ENCODE measurements at regions not wholly inside any gene's neighbourhood (a gene's known extent, or its start where the extent isn't known, plus 50 kb on each side); places are given as distances from the start of the nearest gene placed in this dataset.

DNA sequence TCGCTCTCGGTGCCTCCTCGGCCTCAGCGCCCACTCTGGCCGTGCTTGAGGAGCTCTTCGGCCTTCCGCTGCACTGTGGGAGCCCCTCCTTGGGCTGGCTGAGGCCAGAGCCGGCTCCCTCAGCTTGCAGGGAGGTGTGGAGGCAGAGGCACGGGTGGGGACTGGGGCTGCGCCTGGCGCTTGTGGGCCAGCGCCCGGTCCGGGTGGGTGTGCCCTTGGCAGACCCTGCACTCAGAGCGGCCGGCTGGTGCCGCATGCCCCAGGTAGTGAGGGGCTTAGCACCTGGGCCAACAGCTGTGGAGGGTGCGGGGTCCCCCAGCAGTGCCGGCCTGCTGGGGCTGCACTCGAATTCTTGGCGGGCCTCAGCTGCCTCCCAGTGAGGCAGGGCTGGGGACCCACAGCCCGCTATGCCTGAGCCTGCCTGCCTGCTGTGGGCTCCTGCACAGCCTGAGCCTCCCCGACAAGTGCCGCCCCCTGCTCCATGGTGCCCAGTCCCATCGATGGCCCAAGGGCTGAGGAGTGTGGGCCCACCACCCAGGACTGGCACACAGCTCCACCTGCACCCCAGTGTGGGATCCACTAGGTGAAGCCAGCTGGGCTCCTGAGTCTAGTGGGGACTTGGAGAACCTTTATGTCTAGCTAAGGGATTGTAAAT, 2085.2 kb upstream of the ACO1 start:
- H3K4me3 ChIP-seq (ENCODE audit: extremely low read depth in 1 of 4, insufficient read depth in 2 of 4, low read depth in 3 of 4, low read length in 4 of 4) = no peak overlapping the region
- no peaks in the 10 kb centered on the region for H3K36me3 ChIP-seq (ENCODE audit: control insufficient read depth in 2 of 4, insufficient read depth in 4 of 4, low read length in 3 of 4)
- H2BK5ac ChIP-seq (ENCODE audit: low read depth, low read length) = no peak overlapping the region
- DNase-seq (ENCODE audit: low read depth in 1 of 2, low spot score in 2 of 2) (no peak), FAIRE-seq (no peak)
- no peak overlapping the region for H3K27ac ChIP-seq (ENCODE audit: low read depth, low read length)
- H4K91ac ChIP-seq (replicated peaks; ENCODE audit: insufficient read length, low read length) = no peak overlapping the region
- H3K23me2 ChIP-seq (ENCODE audit: low read depth, low read length) = no peaks in the 10 kb centered on the region
- ChIA-PET CTCF (ENCODE audit: partially characterized antibody) (interaction anchor here (0.9 kb wide), 1 partner anchor 14 kb away, joined by 3 read pairs; no protein-coding TSS in a partner anchor), POLR2A (ENCODE audit: partially characterized antibody) (no interaction called here)
- WGBS, 2 experiments (ENCODE audit: extremely low coverage in 1 of 2, insufficient coverage in 1 of 2, insufficient read length in 1 of 2, insufficient replicate concordance in 2 of 2, low coverage in 1 of 2, low lambda C conversion rate in 2 of 2, missing lambda C conversion rate in 1 of 2) = 96% methylated on average over 16 of the region's 25 CpGs; no CpG with 5 or more reads in 1 of the 2 experiments
- no peaks in the 10 kb centered on the region for H3K4me1 ChIP-seq (replicated peaks in 1 of 4; ENCODE audit: control insufficient read depth in 3 of 4, insufficient read depth in 4 of 4, low read length in 3 of 4)
- no peaks in the 10 kb centered on the region for H3K79me1 ChIP-seq (ENCODE audit: low read depth, low read length)
- H3K4me2 ChIP-seq (ENCODE audit: insufficient read depth in 1 of 2, low read depth in 2 of 2, low read length in 2 of 2) = no peak overlapping the region
- no peak overlapping the region for H2BK15ac ChIP-seq (ENCODE audit: low read length)
- no peak overlapping the region for H2AFZ ChIP-seq (ENCODE audit: low read length)
- no peak overlapping the region for H2BK120ac ChIP-seq (replicated peaks; ENCODE audit: low read depth, low read length)
- no peaks in the 10 kb centered on the region for H4K20me1 ChIP-seq (replicated peaks in 1 of 2; ENCODE audit: control insufficient read depth in 1 of 2, insufficient read depth in 2 of 2, low read length in 2 of 2)
- H3K27me3 ChIP-seq (replicated peaks in 1 of 4; ENCODE audit: control insufficient read depth in 3 of 4, extremely low read depth in 1 of 4, insufficient read depth in 3 of 4, low read length in 3 of 4) = no peaks in the 10 kb centered on the region
- H3K79me2 ChIP-seq (ENCODE audit: control insufficient read depth in 1 of 2, insufficient read depth in 2 of 2, low read length in 2 of 2) = no peaks in the 10 kb centered on the region
- H3K14ac ChIP-seq (ENCODE audit: insufficient read length) = no peak overlapping the region
- H2BK12ac ChIP-seq (ENCODE audit: low read depth, low read length) = no peak overlapping the region
- peaks cover 0 to 8% of the 10 kb centered on the region in 2 experiments; a peak in 1 of 4 replicates for H3K9me3 ChIP-seq (ENCODE audit: insufficient read depth in 2 of 2, low read depth in 1 of 2, low read length in 1 of 2)
- H4K8ac ChIP-seq (ENCODE audit: extremely low read depth, insufficient read depth, low read length) = no peak overlapping the region
- H4K5ac ChIP-seq (ENCODE audit: insufficient read length, low read depth, low read length) = no peak overlapping the region
- H2BK20ac ChIP-seq (ENCODE audit: low read length) = no peak overlapping the region
- H3K9ac ChIP-seq (replicated peaks in 1 of 4; ENCODE audit: extremely low read depth in 1 of 4, low read depth in 3 of 4, low read length in 3 of 4) = no peak overlapping the region
- no peak overlapping the region for H3K23ac ChIP-seq (ENCODE audit: insufficient read length)
- no peak overlapping the region for H3K4ac ChIP-seq (replicated peaks; ENCODE audit: insufficient read length, low read depth, low read length)
- H2AK5ac ChIP-seq (ENCODE audit: low read depth, low read length) = no peak overlapping the region
- H3K18ac ChIP-seq (ENCODE audit: extremely low read depth, low read length) = no peak overlapping the region
- no peak overlapping the region for H3K56ac ChIP-seq (replicated peaks; ENCODE audit: insufficient read length, low read depth, low read length)
- TF ChIP-seq CREB1 (IDR thresholded peaks at IDR 0.05) (no peak), SP2 (IDR thresholded peaks at IDR 0.05; ENCODE audit: low read length) (no peak), CBX5 (IDR thresholded peaks at IDR 0.05; ENCODE audit: low read depth, low read length) (no peak), SP4 (IDR thresholded peaks at IDR 0.05; ENCODE audit: low read length) (no peak), JUN (IDR thresholded peaks at IDR 0.05; ENCODE audit: low read depth, low read length) (no peak), JUND (IDR thresholded peaks at IDR 0.05; ENCODE audit: low read length) (no peak), BACH1 (IDR thresholded peaks at IDR 0.05; ENCODE audit: low read length) (no peak), POU5F1 (IDR thresholded peaks at IDR 0.05; ENCODE audit: low read depth, low read length) (no peak), MAFK (IDR thresholded peaks at IDR 0.05; ENCODE audit: low read depth, low read length) (no peak), SIX5 (IDR thresholded peaks at IDR 0.05; ENCODE audit: low read depth, low read length) (no peak), ASH2L (IDR thresholded peaks at IDR 0.05; ENCODE audit: low read length) (no peak), KDM4A (IDR thresholded peaks at IDR 0.05; ENCODE audit: low read depth, low read length, severe bottlenecking) (no peak), BCL11A (IDR thresholded peaks at IDR 0.05; ENCODE audit: low read depth in 2 of 2, low read length in 2 of 2) (no peak)
